Memory B cell (primary cell): ENCODE measurements at regions not wholly inside any gene's neighbourhood (a gene's known extent, or its start where the extent isn't known, plus 50 kb on each side); places are given as distances from the start of the nearest gene placed in this dataset.

Experiments used
- ATAC-seq: fragments of 150-1000 bp; cut with Tn5 transposase; 2 replicates; pipeline ENCODE4 v1.10.0; 2021; ENCODE audit warnings: low read depth, mild to moderate bottlenecking, moderate library complexity
- DNase-seq, 2 donors: peaks; one replicate each; pipeline ENCODE4 v3.0.0; 2022; ENCODE audit warnings: low spot score in 2 of 2
- H3K27ac Mint-ChIP-seq: one replicate; pipeline ENCODE4 v1.8.0; 2022; ENCODE audit warnings: mild to moderate bottlenecking, moderate library complexity, mixed read lengths
- H3K27me3 Mint-ChIP-seq: one replicate; pipeline ENCODE4 v1.8.0; 2022; ENCODE audit warnings: mixed read lengths
- H3K36me3 Mint-ChIP-seq: one replicate; pipeline ENCODE4 v1.8.0; 2022; ENCODE audit warnings: mild to moderate bottlenecking, mixed read lengths
- H3K4me1 Mint-ChIP-seq: one replicate; pipeline ENCODE4 v1.8.0; 2022; ENCODE audit warnings: mixed read lengths
- H3K4me3 Mint-ChIP-seq: one replicate; pipeline ENCODE4 v1.8.0; 2022; ENCODE audit warnings: mild to moderate bottlenecking, moderate library complexity, mixed read lengths
- H3K9me3 Mint-ChIP-seq: one replicate; pipeline ENCODE4 v1.8.0; 2022; ENCODE audit warnings: mixed read lengths

DNA sequence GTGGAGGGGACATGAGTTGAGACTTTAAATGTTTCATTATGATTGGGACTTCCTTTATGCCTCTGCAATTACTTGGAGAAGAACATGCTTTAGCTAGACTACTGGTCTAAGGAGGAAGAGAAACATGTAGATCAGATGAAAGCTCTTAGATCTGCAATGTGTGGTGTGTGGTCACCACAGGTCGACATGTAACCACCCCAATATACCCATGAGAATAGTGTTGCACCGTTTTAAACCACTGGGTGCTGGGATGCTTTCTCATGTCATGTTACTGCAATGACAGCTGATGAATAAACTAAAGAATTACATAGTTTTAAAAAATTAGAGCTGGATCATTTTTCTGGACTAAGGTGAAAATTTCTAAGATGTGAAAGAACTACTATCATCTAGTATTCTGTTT is 1039.7 kb downstream of the RAPGEF2 start:
- H3K9me3 Mint-ChIP-seq, result peaks cover 3% of the 10 kb centered on the region
- no peaks in the 10 kb centered on the region for H3K4me1 Mint-ChIP-seq
- no peak for DNase-seq
- no peak overlapping the region for H3K4me3 Mint-ChIP-seq
- H3K27me3 Mint-ChIP-seq, result no peaks in the 10 kb centered on the region
- no peak overlapping the region for H3K27ac Mint-ChIP-seq
- no peaks in the 10 kb centered on the region for H3K36me3 Mint-ChIP-seq
- no peak for ATAC-seq

GRCh38 chr4:160143574-160143973 is 1040.7 kb downstream of the RAPGEF2 start:
- Mint-ChIP-seq H3K4me1 (no peaks in the 10 kb centered on the region), H3K36me3 (no peaks in the 10 kb centered on the region), H3K27me3 (no peaks in the 10 kb centered on the region), H3K4me3 (no peak overlapping the region), H3K27ac (no peak overlapping the region), H3K9me3 (peaks cover 3% of the 10 kb centered on the region)
- no peak for DNase-seq
- ATAC-seq, result no peak

GRCh38 chr4:160159457-160159856 is 1056.6 kb downstream of the RAPGEF2 start:
- DNase-seq (no peak), ATAC-seq (no peak)
- H3K36me3 Mint-ChIP-seq, result no peaks in the 10 kb centered on the region
- no peak overlapping the region for H3K27ac Mint-ChIP-seq
- H3K9me3 Mint-ChIP-seq, result peaks cover 2% of the 10 kb centered on the region
- H3K27me3 Mint-ChIP-seq, result no peaks in the 10 kb centered on the region
- no peaks in the 10 kb centered on the region for H3K4me1 Mint-ChIP-seq
- H3K4me3 Mint-ChIP-seq, result no peak overlapping the region

DNA sequence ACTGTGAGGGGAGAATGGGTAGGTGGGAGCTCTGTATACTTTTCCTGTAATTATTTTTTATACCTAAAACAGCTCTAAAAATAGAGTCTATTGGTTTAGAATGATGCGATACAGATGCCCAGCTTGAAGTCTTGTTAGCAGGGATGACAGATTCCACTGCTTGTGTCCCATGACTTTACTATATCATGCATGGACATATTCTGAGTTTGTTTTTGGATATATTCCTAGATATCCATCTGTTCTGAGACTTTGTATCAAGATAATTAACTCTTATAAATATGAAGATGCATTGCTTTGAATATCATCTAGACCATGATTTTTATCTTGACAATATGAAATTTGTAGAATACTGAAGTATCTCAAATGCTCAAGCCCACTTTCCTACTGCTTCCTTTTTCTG is 1058.1 kb downstream of the RAPGEF2 start:
- Mint-ChIP-seq H3K9me3 (peaks cover 2% of the 10 kb centered on the region), H3K4me3 (no peak overlapping the region), H3K4me1 (no peaks in the 10 kb centered on the region), H3K36me3 (no peaks in the 10 kb centered on the region), H3K27ac (no peak overlapping the region), H3K27me3 (no peaks in the 10 kb centered on the region)
- ATAC-seq, result no peak
- no peak for DNase-seq

DNA sequence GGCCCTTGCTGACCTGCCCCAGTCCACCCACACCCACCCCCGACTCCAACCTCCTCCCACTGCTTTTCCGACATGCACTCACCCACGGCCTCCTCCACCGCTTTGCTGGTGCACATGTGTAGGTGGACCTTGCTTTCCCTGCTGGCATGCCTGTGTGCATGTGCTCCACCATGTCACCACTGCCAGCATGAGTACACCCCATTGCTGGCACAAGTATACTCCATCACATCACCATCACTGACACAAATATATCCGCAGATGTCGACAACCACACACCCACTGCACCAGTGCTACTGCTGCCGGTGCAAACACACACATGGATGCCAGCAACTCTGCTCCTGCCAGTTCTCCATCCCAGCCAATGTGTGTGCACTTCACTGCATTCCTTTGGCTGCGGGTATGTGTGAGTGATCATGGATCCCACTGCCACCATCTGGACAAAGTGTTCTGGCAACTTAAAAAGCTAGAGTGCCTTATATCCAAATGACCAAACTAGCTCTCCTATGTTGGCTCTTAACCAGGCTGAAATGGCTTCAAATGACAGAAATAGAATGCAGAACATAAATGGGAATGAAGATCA is 1072.3 kb downstream of the RAPGEF2 start:
- no peaks in the 10 kb centered on the region for H3K27me3 Mint-ChIP-seq
- H3K36me3 Mint-ChIP-seq, result no peaks in the 10 kb centered on the region
- no peaks in the 10 kb centered on the region for H3K4me1 Mint-ChIP-seq
- no peak for ATAC-seq
- H3K9me3 Mint-ChIP-seq, result peaks cover 8% of the 10 kb centered on the region
- H3K27ac Mint-ChIP-seq, result no peak overlapping the region
- H3K4me3 Mint-ChIP-seq, result no peak overlapping the region
- DNase-seq, result no peak

DNA sequence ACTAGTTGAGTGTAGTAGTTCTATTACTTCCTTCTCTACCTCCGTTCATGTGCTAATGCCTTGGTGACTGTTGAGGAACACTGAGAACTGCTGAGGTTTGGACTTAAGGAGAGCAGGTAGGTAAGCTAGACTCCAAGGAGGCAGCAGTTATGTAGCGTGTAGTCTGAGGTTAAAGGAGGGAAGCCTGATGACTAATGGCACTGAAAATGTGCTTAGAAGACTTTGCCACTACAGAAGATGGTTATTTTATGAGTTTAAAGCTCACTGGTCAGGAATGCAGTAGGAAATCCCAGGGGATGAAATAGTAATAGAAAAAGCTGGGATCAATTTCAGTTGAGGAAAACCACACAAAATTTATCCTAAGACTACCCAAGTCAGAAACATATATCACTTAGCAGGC is 1077.3 kb downstream of the RAPGEF2 start:
- ATAC-seq, result no peak
- H3K27me3 Mint-ChIP-seq, result no peaks in the 10 kb centered on the region
- no peak overlapping the region for H3K27ac Mint-ChIP-seq
- no peak for DNase-seq
- no peaks in the 10 kb centered on the region for H3K4me1 Mint-ChIP-seq
- H3K36me3 Mint-ChIP-seq, result no peaks in the 10 kb centered on the region
- H3K9me3 Mint-ChIP-seq, result peaks cover 10% of the 10 kb centered on the region
- no peak overlapping the region for H3K4me3 Mint-ChIP-seq

GRCh38 chr4:160182727-160183126 is 1079.8 kb downstream of the RAPGEF2 start:
- ATAC-seq, result no peak
- H3K27ac Mint-ChIP-seq, result no peak overlapping the region
- H3K36me3 Mint-ChIP-seq, result no peaks in the 10 kb centered on the region
- no peak overlapping the region for H3K4me3 Mint-ChIP-seq
- DNase-seq, result no peak
- H3K9me3 Mint-ChIP-seq, result peaks cover 14% of the 10 kb centered on the region
- H3K4me1 Mint-ChIP-seq, result no peaks in the 10 kb centered on the region
- no peaks in the 10 kb centered on the region for H3K27me3 Mint-ChIP-seq

GRCh38 chr4:160184884-160185283 is 1082.0 kb downstream of the RAPGEF2 start:
- Mint-ChIP-seq H3K9me3 (peaks cover 13% of the 10 kb centered on the region), H3K4me3 (no peak overlapping the region), H3K36me3 (no peaks in the 10 kb centered on the region), H3K4me1 (no peaks in the 10 kb centered on the region), H3K27ac (no peak overlapping the region), H3K27me3 (no peaks in the 10 kb centered on the region)
- no peak for ATAC-seq
- no peak for DNase-seq

- Mint-ChIP-seq H3K27ac (no peak overlapping the region), H3K9me3 (no peaks in the 10 kb centered on the region), H3K27me3 (no peaks in the 10 kb centered on the region), H3K4me3 (no peak overlapping the region), H3K4me1 (no peaks in the 10 kb centered on the region), H3K36me3 (no peaks in the 10 kb centered on the region)
- no peak for ATAC-seq
- DNase-seq, result no peak
Measured at GRCh38 chr4:160193787-160194186, 1090.9 kb downstream of the RAPGEF2 start.

DNA sequence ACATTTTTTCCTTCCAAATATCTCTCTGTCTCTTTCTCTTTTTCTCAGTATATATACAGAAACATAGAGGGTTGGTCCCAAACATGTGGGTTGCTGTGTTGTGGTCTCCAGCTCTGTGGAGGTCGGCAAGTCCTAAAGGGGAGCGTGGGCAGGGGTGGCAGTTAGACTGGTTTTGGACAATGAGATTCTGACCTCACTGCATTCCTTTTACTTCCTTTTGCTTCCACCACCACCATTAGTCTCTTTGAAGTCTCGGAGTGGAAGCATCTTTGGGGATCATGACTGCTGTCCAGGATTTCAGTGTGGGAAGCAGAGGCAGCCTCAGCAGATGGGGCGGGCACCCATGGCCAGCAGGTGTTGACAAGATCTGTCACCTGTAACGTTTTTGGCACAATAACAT is 1091.8 kb downstream of the RAPGEF2 start:
- no peak for DNase-seq
- no peak overlapping the region for H3K27ac Mint-ChIP-seq
- ATAC-seq, result no peak

DNA sequence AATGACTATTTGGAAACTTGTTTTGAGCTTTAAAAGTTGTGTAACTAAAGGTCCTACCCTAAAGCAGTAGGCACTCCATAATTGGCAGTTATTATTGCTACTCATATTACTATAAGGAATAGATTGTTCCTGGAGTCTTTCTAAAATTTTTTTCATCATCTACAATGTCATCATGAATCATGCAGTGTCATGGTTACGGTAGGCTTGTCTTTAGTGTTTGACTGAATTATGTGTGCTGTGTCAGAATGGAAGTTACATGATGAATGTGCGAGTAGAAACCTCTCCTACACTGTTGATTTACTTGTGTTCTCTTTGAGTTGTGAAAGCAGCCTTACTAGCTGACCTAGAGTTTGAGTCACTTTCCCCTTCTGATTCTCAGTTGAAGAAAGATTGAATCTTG is 1099.9 kb downstream of the RAPGEF2 start:
- Mint-ChIP-seq H3K9me3 (peaks cover 10% of the 10 kb centered on the region), H3K27ac (no peak overlapping the region), H3K36me3 (no peaks in the 10 kb centered on the region), H3K4me3 (no peak overlapping the region), H3K4me1 (no peaks in the 10 kb centered on the region), H3K27me3 (no peaks in the 10 kb centered on the region)
- no peak for ATAC-seq
- no peak for DNase-seq

More for the DNA sequence above, 1091.8 kb downstream of the RAPGEF2 start:
- no peaks in the 10 kb centered on the region for H3K4me1 Mint-ChIP-seq
- no peak overlapping the region for H3K4me3 Mint-ChIP-seq
- no peaks in the 10 kb centered on the region for H3K27me3 Mint-ChIP-seq
- H3K36me3 Mint-ChIP-seq, result no peaks in the 10 kb centered on the region
- peaks cover 1% of the 10 kb centered on the region for H3K9me3 Mint-ChIP-seq

- Mint-ChIP-seq H3K27ac (no peak overlapping the region), H3K4me3 (no peak overlapping the region), H3K9me3 (peaks cover 7% of the 10 kb centered on the region), H3K36me3 (no peaks in the 10 kb centered on the region), H3K27me3 (no peaks in the 10 kb centered on the region), H3K4me1 (no peaks in the 10 kb centered on the region)
- DNase-seq, result no peak
- ATAC-seq, result no peak
Measured at GRCh38 chr4:160212078-160212477, 1109.2 kb downstream of the RAPGEF2 start.

- Mint-ChIP-seq H3K4me3 (no peak overlapping the region), H3K4me1 (no peaks in the 10 kb centered on the region), H3K27ac (no peak overlapping the region), H3K27me3 (no peaks in the 10 kb centered on the region), H3K9me3 (peaks cover 15% of the 10 kb centered on the region), H3K36me3 (no peaks in the 10 kb centered on the region)
- ATAC-seq (no peak), DNase-seq (no peak)
Measured at GRCh38 chr4:160213366-160213765, 1110.5 kb downstream of the RAPGEF2 start.

DNA sequence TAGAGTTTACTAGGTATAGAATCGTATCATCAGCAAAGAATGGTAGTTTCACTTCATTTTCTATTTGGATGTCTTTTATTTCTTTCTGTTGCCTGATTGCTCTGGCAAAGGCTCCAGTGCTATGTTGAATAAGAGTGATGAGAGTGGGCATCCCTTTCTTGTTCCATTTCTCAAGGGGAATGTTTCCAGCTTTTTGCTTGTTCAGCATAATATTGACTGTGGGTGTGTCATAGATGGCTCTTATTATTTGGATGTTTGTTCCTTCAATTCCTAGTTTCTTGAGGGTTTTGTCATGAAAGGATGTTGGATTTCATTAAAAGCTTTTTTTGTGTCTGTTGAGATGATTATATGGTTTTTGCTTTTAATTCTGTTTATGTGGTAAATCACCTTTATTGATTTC is 1114.5 kb downstream of the RAPGEF2 start:
- Mint-ChIP-seq H3K4me1 (no peaks in the 10 kb centered on the region), H3K27ac (no peak overlapping the region)

DNA sequence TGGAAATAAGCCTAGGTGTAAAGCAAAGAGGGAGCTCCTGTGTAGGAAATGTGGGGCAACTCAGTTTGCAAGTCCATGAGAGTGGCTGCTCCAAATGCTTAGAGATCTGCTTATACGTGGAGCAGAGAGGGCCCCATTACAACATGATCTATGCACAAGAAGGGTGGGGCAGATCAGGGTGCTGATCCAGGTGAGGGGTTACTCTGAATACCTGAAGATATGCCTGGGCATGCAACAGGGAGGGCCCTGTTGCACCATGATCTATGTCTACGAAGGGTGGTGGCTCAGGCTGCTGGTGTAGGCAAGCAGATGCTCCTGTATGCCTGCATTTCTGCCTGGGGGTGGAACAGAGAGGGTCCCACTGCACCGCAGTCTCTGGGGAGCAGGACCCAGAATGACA is 1121.2 kb downstream of the RAPGEF2 start:
- Mint-ChIP-seq H3K9me3 (peaks cover 4% of the 10 kb centered on the region), H3K4me3 (no peak overlapping the region), H3K4me1 (no peaks in the 10 kb centered on the region), H3K27ac (no peak overlapping the region), H3K36me3 (no peaks in the 10 kb centered on the region), H3K27me3 (no peaks in the 10 kb centered on the region)
- DNase-seq (no peak), ATAC-seq (no peak)

More for the DNA sequence above, 1114.5 kb downstream of the RAPGEF2 start:
- ATAC-seq (no peak), DNase-seq (no peak)
- Mint-ChIP-seq H3K9me3 (peaks cover 13% of the 10 kb centered on the region), H3K4me3 (no peak overlapping the region), H3K36me3 (no peaks in the 10 kb centered on the region), H3K27me3 (no peaks in the 10 kb centered on the region)
